HG03469 (cell line): ENCODE measurements at regions not wholly inside any gene's neighbourhood (a gene's known extent, or its start where the extent isn't known, plus 50 kb on each side); places are given as distances from the start of the nearest gene placed in this dataset.

Experiments
- ATAC-seq: cut with Tn5 transposase; IDR thresholded peaks from one replicate; pipeline ENCODE4 v1.9.1; 2021; ENCODE audit warnings: mild to moderate bottlenecking, moderate library complexity, moderate number of reproducible peaks; ENCODE audit not compliant: unreplicated experiment

- ATAC-seq: no peak
Observed at GRCh38 chr4:60250657-60251056, 949.5 kb upstream of the ADGRL3 start.

- no peak for ATAC-seq
Observed at GRCh38 chr4:60259781-60260180, 940.3 kb upstream of the ADGRL3 start.

- ATAC-seq: no peak
Observed at GRCh38 chr4:60266505-60266904, 933.6 kb upstream of the ADGRL3 start.

- ATAC-seq: no peak
Observed at GRCh38 chr4:60296386-60296785, 903.7 kb upstream of the ADGRL3 start.

GRCh38 chr4:60313611-60314178 lies 886.4 kb upstream of the ADGRL3 start:
- no peak for ATAC-seq

GRCh38 chr4:60314416-60314815 lies 885.7 kb upstream of the ADGRL3 start:
- no peak for ATAC-seq

GRCh38 chr4:60315586-60315985 lies 884.5 kb upstream of the ADGRL3 start:
- no peak for ATAC-seq

- no peak for ATAC-seq
Observed at GRCh38 chr4:60326735-60327134, 873.4 kb upstream of the ADGRL3 start.

- ATAC-seq: no peak
Observed at GRCh38 chr4:60327651-60328050, 872.5 kb upstream of the ADGRL3 start.

- no peak for ATAC-seq
Observed at GRCh38 chr4:60344908-60345307, 855.2 kb upstream of the ADGRL3 start.

- ATAC-seq: no peak
Observed at GRCh38 chr4:60345392-60345791, 854.7 kb upstream of the ADGRL3 start.

- no peak for ATAC-seq
Observed at GRCh38 chr4:60359746-60360367, 840.3 kb upstream of the ADGRL3 start.

GRCh38 chr4:60365176-60365575 lies 835.0 kb upstream of the ADGRL3 start:
- ATAC-seq: no peak

- ATAC-seq: no peak
Observed at GRCh38 chr4:60366661-60367060, 833.5 kb upstream of the ADGRL3 start.

GRCh38 chr4:60368986-60369385 lies 831.1 kb upstream of the ADGRL3 start:
- ATAC-seq: no peak

GRCh38 chr4:60378010-60378409 lies 822.1 kb upstream of the ADGRL3 start:
- no peak for ATAC-seq

GRCh38 chr4:60384516-60384915 lies 815.6 kb upstream of the ADGRL3 start:
- ATAC-seq: no peak

GRCh38 chr4:60389633-60390032 lies 810.5 kb upstream of the ADGRL3 start:
- ATAC-seq: no peak

- no peak for ATAC-seq
Observed at GRCh38 chr4:60396341-60397049, 803.6 kb upstream of the ADGRL3 start.

GRCh38 chr4:60400593-60400992 lies 799.5 kb upstream of the ADGRL3 start:
- ATAC-seq: no peak

GRCh38 chr4:60404027-60404426 lies 796.1 kb upstream of the ADGRL3 start:
- no peak for ATAC-seq

GRCh38 chr4:60422439-60422838 lies 777.7 kb upstream of the ADGRL3 start:
- no peak for ATAC-seq
